ENCODE measurements at regions not wholly inside any gene's neighbourhood (a gene's known extent, or its start where the extent isn't known, plus 50 kb on each side); places are given as distances from the start of the nearest gene placed in this dataset.

- Histone ChIP-seq H3K4me3 (no peak overlapping the region), H3K27ac (no peak overlapping the region), H3K27me3 (no peaks in the 10 kb centered on the region), H3K36me3 (no peaks in the 10 kb centered on the region), H3K9me3 (no peaks in the 10 kb centered on the region), H3K4me1 (no peaks in the 10 kb centered on the region)
- DNase-seq, result no peak
- intact Hi-C loops (cut with DNase I; ENCODE audit: low total_unique reads), result loop anchor here (2.0 kb wide), 1 partner anchor 19 kb away; no protein-coding TSS in a partner anchor
- TF ChIP-seq POLR2A (IDR thresholded peaks at IDR 0.05) (no peak), CTCF (IDR thresholded peaks at IDR 0.05) (no peak)
These were observed 175.7 kb downstream of the PMAIP1 start for GRCh38 chr18:60075477-60075876.

- Histone ChIP-seq H3K27me3 (no peaks in the 10 kb centered on the region), H3K4me3 (no peak overlapping the region), H3K9me3 (no peaks in the 10 kb centered on the region), H3K36me3 (no peaks in the 10 kb centered on the region), H3K27ac (no peak overlapping the region), H3K4me1 (no peaks in the 10 kb centered on the region)
- intact Hi-C loops (cut with DNase I; ENCODE audit: low total_unique reads), result no loop called here
- no peak for DNase-seq
- TF ChIP-seq CTCF (IDR thresholded peaks at IDR 0.05), result no peak
- TF ChIP-seq POLR2A (IDR thresholded peaks at IDR 0.05), result no peak
These were observed 170.8 kb downstream of the PMAIP1 start for GRCh38 chr18:60070631-60071030.

GRCh38 chr18:60069145-60069544 is 169.3 kb downstream of the PMAIP1 start:
- Histone ChIP-seq H3K4me3 (no peak overlapping the region), H3K9me3 (no peaks in the 10 kb centered on the region), H3K36me3 (no peaks in the 10 kb centered on the region), H3K27ac (no peak overlapping the region), H3K27me3 (no peaks in the 10 kb centered on the region), H3K4me1 (no peaks in the 10 kb centered on the region)
- no peak for DNase-seq
- TF ChIP-seq POLR2A (IDR thresholded peaks at IDR 0.05) (no peak), CTCF (IDR thresholded peaks at IDR 0.05) (no peak)
- intact Hi-C loops (cut with DNase I; ENCODE audit: low total_unique reads), result no loop called here

- DNase-seq, result no peak
- no peak overlapping the region for H3K4me3 ChIP-seq
- TF ChIP-seq CTCF (IDR thresholded peaks at IDR 0.05), result no peak
- no peak for TF ChIP-seq POLR2A (IDR thresholded peaks at IDR 0.05)
- H3K27me3 ChIP-seq, result no peaks in the 10 kb centered on the region
- H3K27ac ChIP-seq, result no peak overlapping the region
- intact Hi-C loops (cut with DNase I; ENCODE audit: low total_unique reads), result no loop called here
- no peaks in the 10 kb centered on the region for H3K4me1 ChIP-seq
- no peaks in the 10 kb centered on the region for H3K9me3 ChIP-seq
- H3K36me3 ChIP-seq, result no peaks in the 10 kb centered on the region
These were observed 167.8 kb downstream of the PMAIP1 start for GRCh38 chr18:60067426-60068210.

- Histone ChIP-seq H3K9me3 (no peaks in the 10 kb centered on the region), H3K36me3 (no peaks in the 10 kb centered on the region), H3K27me3 (no peaks in the 10 kb centered on the region), H3K27ac (no peak overlapping the region), H3K4me3 (no peak overlapping the region), H3K4me1 (no peaks in the 10 kb centered on the region)
- no peak for DNase-seq
- intact Hi-C loops (cut with DNase I; ENCODE audit: low total_unique reads), result no loop called here
- TF ChIP-seq CTCF (IDR thresholded peaks at IDR 0.05) (no peak), POLR2A (IDR thresholded peaks at IDR 0.05) (no peak)
These were observed 166.6 kb downstream of the PMAIP1 start for GRCh38 chr18:60066219-60066975.
